Non-pigmented ciliary epithelial cell (primary cell): ENCODE measurements at regions not wholly inside any gene's neighbourhood (a gene's known extent, or its start where the extent isn't known, plus 50 kb on each side); places are given as distances from the start of the nearest gene placed in this dataset.
A peak's percentile ranks its signal among the peaks of the same experiment; 100 is the strongest.

ENCODE experiments used
- DNase-seq: peaks from one replicate; pipeline ENCODE4 v3.0.0-alpha.2; 2010; ENCODE audit warnings: low read depth

DNA sequence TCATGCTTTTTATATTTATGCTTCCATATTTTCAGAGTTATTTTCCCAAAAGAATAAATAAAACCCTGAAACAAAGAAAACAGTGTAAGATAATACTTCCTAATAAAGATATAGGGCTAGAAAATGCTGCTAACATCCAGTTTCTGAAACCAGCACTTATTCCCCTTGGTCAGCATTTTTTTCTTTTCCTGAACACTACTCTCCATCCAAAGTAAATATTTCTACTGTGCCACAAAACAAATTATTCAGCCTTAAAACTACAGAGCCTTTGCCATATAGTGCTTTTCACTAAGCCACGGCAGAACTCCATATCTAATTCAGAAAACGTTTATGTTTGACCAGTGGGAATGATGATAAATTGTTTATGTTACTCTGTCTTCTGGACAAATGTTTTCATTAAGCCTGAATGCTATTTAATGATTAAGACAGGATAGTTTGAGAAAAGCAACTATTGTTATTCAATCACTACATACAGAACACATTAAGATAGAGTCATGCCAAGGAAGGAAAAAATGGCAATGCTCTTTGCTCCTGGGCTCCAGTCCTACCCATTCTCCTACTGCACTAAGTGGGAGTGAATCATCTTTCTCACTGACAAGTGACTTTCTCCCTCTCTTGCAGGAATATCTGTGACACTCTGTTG, 723.9 kb downstream of the FAT4 start:
- no peak for DNase-seq

DNA sequence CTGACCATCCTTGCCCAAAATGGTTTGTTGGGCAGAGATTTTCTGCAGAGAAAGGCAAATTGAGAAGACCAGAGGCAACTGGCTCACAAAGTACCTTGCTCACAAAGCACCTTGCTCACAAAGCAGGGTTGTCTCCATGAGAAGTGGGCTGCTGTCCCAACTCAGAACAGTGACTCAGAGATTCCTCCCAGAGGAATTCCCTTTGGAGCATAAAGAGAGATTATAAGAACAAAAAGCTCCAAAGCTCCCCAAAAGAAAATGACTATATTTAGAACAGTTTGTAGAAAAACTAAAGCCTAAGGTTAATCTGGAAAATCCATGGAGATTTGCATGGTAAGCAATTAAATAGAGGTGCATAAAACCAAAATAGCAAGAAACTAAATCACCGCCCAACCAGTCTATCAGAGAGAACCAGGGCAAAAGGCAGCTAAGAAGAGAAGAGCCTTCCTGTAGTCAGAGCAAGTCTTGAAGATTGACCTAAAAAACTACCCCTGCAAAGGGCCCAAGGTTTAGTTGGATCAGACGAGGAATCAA, 731.4 kb downstream of the FAT4 start:
- no peak for DNase-seq

DNA sequence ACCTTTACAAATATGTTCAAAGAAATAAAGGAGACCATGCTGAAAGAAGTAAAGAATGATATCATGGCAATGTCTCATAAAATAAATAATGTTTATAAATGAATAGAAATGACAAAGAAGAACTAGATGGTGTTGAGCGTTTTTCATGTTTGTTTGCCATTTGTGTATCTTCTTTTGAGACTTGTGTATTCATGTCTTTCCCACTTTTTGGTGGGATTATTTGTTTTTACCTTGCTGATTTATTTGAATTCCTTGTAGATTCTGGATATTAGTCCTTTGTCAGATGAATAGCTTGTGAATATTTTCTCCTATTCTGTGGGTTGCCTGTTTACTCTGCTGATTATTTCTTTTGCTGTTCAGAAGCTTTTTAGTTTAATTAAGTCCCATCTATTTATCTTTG, 732.4 kb downstream of the FAT4 start:
- DNase-seq = no peak

DNA sequence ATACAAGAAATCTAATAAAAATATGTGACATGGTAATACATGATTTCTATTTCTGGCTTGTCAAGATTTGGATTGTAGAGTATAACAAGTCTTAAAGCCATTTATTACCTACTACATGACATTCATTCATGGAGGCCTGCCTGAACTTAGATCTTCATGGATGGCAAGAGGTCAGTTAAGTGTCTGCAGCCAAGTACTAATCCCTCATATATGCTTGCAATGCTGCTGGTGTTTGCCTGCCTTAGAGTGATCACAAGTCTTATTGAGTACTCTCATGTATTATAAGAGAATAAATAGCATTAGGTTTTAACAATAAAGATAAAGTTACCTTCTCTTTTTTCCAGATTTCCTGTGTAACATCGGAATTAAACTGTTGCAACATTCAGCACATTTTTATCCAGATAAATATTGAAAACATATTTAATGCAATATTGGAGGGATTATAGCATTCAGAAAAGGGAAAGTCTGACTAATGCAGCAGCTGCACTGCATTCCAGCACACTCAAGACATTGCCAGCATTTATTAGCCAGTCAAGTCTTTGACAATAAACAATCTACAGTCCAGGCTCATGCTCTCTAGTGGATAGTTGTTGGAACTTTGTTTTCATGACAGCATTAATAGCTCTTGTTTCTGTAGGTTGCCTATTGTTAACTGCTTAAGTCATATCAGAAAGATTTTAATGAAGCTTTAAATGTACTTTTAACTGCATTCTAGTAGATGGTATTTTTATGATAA, 737.1 kb downstream of the FAT4 start:
- peak; percentile 76 for DNase-seq

DNA sequence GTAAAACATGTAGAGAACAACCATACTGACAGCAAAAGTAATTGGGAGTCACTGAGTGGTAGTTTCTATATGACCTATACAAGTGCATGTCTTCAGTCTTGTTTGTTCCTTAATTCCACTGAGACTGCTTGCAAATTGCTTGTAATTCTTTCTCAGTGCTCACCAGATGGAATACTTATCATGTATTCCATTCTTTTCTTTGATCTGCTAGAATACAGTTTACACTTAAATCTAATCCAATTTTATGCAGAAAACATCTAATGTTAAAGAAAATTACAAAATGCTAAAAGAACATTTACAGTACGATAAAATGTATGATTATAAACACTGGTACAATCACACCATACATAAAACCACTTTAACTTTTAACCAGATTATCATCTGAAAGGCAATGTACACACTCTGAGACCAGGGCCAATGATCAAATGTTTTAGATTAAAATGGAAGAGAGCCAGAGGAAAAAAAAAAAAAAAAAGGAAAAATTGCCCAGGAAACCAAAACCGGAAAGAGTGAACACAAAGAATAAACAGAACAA, 741.4 kb downstream of the FAT4 start:
- no peak for DNase-seq

DNA sequence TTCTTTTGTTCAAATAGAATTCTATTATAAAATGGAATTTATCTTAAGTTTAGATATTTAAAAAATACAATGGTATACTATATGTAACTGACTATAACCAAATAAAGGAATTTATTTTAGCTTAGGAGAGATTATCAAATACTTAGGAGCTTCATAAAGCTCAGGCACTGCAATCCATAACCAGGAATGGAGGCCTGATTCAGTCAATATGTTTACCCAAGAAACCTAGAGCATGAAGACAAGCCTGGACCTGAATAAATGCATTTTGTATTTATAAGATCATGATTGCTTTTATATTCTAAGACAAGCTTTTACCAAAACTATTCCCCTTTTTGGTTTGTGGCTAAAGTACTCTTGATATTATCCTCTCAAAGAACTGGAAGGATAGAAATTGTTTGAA, 742.6 kb downstream of the FAT4 start:
- DNase-seq = no peak

DNA sequence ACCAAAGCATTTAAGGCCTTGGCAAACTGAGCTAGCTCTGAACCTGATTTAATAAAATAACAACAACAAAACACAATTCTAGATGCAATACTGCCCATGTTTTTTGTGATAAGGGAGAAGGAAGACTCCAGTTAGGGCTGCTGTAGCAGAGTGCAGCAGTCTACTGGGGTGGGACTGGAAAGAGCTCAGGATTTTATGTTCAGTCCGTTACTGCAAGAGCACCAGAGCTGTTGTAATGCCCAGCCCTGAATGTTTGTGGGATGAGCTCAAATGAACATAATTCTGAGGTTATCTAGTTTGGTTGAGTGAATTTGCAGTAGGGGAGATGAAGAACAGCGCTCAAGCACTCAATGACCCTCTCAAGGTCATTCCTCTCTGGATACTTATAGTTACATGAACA, 743.8 kb downstream of the FAT4 start:
- no peak for DNase-seq

DNA sequence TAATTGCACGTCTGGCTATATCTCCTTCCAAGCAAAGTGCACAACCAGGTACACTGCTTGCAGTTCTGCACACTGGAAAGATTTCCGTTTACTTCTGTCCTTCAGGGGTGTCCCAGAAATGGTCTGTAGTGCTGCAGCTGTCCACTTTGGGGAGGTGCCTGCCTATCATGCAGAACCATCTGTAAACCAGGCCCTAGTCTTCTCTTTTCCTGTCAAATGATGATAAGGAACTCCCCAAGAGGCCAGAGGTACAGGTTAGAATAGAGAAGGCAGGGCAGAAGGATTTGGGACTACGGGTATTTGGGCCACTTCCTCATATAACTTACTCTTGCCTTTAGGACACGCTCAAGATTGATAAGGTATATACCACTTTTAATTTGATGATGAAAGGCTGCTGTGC, 746.9 kb downstream of the FAT4 start:
- DNase-seq = no peak

DNA sequence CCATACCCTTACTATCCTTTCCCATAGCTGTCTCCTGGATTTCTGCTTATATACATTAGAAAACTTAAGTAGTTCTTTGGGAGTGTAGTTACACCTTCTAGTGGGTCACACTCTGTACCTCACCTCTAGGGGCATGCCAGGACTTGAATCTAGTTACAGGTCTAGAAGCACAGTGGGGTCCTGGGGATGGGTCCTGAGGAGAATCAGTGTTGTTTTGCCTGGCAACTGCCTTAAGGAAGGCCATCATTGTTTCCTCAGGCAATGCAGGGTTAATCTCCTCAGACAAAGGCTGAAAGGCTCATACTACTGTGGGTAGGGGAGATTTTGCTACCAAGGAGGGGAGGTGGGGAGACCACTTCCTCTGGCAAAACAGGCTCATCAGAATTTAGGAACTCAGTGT, 750.3 kb downstream of the FAT4 start:
- DNase-seq = no peak

DNA sequence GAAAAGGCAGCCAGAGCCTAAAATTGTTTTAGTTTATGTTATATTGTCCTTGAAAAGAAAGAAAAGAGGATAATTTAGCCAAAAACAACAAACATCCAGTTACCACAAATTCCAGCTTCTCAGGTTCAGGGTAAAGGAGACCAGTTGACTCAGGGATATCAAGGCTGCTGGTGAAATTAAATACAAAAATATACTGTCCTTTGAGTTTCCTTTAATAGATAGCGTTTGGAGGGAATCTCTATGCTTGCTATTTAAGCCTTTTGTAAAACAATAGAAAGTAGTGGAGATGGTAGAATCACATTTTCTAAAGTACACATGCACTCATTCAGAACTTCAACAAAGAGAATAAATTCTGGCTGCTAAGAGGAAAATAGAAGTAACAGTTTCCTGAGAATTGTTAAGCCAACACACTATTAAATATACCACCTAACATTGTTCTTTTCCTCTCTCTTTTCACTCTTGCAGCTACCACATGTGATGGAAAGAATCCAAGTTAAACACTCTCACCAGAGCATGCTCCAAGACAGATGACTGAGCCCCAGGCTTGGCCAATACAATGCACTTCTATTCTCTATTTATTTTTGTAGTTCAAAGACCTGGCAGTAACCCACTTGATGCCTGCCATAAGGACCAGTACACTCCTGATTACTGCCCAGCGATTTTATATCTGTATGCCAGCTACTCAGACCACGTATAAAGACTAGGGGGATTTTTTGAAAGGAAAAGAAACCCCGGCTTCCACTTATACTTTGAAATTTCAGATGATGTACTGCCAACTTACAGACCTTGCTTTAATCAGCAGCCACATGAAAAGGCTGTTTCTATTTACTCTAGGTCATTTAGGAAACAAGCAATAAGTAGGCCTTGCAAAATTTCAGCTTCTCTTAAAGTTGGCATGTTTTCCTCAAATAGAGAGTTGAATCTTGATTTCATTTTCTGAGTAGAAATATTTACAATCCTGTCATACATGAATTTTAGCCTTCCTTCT, 756.9 kb downstream of the FAT4 start:
- DNase-seq = peak; percentile 49

DNA sequence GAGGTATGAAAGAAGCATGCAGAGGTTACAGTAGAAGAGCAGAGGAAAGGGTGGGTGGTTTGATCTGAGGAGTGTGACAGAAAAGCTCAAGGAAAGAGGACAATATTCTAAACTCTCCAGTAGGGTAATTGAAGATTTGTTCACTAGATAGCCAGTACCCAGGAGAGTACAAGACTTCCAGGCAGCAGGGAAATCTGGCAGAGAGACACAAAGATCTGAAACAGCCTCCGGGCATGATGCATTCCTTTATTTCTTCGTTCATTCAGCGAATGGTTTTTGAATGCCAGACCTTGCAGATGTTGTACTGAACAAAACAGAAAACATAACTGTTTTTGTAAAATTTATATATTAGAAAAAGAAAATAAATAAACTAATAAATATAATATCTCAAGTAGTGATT, 766.6 kb downstream of the FAT4 start:
- DNase-seq = no peak

DNA sequence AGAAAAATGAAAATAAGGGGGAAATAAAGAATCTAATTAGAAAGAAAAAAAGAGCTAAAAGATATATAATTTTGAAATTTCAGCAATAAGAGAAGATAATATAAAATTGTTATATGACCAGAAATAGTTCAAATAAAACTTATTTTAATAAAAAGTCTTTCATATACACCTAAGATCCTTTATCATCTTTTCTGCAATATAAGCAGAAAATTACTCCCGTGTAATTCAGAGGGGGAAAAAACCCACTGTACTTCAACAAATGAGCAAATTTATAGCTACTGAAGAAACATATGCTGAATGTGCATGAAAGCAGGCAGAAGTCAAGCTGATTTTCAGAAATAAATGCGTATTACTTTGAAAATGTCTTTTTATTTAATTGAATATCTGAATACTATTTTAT, 771.3 kb downstream of the FAT4 start:
- DNase-seq = no peak

DNA sequence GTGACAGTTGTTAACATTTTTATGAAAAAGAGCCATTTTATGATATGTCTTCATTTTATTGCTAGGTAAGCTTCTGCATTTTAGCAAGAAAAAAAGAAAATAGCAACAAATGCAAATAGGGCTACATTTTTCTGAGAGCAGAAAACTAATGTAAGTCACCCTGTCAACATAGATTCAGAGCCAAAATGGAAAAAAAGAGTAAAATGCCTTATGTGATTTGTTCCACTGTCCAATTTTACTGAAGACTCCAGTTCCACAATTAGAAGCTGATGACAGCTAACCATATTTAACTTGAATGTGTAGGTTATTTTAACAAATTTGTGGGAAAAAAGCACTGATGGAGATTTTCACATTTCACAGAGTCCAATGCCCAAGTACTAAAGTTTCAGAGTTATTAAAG, 772.3 kb downstream of the FAT4 start:
- no peak for DNase-seq

DNA sequence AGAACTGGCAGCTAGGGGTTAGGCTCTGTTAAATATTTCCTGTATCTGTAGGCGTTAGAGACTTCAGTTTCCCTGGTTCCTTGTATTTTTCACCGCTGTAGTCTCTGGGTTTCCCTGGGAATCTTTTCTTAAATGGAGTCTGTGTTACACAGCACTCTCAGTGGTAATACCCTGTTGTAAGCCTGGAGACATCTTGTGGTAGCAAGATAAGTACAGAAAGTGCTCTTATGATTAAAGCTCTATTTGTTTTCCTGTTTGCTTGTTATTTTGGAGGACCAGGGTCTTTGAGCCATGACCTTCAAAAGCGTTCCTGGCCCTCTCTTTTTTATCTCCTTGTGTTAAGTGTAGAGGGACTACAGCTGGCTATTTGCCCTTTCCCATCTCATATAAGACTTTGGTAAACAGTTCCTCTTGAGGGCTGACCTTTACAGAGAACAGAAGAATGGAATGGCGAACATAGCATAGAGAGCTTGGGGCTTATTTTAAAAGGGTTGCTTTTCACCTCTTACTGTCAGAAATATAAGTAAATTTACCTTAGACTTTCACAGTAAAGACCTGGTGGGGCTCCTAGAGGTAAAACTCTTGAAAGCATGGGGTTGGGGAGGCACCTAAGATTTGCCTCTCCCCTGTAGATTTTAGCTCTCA, 782.5 kb downstream of the FAT4 start:
- DNase-seq = no peak

DNA sequence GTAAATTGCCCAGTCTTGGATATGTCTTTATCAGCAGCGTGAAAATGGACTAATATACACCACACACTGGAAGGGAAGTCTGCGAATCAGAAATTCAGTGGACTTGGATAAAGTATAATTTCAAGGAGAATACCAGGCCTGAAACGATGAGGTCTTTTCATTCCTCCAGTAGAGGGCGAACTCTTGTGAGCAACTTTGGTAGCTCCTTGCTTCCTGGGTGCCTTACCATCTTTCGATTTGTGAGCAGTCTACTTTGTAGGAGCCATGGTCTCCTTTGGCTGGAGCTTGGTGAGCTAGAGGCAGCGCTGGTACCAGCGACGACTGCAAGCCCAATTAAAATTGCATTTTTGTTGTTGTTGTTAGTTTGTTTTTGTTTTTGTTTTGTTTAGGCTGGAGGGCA, 791.9 kb downstream of the FAT4 start:
- DNase-seq = no peak

DNA sequence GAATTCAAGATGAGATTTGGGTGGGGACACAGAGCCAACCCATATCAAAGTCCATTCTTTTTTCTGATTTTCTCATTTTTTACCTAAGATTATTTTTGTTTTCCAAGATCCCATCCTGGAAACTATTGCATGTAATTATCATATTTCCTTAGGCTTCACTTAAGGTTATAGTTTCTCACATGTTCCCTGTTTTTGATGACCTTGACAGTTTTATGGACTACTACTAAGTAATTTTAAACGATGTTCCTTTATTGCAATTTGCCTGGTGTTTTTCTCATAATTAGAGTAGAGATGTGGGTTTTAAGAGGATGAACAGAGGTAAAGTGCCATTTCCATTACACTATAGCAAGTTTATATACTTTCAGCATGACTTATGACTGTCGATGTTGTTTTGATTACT, 795.1 kb downstream of the FAT4 start:
- DNase-seq = no peak

DNA sequence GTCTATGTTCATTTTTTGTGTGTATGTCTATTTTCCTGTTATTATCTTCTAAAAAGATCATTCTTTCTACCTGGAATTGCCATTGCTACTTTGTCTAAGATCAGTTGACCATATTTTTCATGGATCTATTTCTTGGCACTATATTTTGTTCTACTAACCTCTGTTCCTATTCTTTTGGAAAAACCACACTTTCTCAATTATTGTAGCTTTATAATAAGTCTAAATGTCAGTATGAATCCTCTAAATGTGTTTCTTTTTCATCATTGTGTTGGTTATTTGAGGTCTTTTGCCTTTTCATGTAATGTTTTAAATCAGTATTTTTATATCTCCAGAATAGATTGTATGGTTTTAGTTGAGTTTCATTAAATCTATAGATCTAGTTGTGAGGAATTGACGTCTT, 798.3 kb downstream of the FAT4 start:
- no peak for DNase-seq

DNA sequence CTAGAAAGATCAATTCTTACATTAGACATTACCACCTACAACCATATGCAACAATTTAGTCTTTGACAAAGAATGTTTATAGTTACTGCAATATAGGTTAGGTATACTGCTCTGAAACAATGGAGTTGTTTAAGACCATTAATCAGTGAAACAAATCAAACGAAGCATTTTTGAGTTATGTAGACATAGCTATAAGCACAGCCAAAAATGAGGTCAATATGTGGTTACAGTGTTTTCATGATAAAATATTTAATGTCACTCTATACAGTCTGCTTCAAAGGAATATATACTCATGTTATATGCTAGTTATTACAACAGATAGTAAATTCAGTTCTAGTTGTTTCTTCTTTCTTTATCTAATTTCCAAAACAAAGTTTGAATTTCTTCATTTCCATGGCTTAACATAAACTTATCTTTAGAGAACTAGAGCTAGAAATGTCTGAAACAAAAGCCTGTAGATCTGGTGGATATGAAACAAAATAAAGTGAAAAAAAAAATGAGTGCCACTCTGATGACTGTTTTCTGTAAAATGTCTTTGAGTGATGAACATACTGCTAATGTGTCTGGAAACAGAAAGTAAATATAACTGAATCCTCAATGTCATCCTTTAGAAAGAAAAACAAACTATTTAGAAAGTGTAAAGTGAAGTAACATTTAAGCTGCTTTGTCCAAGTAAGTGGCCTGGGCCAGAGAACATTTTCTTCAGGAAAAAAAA, 809.0 kb downstream of the FAT4 start:
- DNase-seq = no peak

DNA sequence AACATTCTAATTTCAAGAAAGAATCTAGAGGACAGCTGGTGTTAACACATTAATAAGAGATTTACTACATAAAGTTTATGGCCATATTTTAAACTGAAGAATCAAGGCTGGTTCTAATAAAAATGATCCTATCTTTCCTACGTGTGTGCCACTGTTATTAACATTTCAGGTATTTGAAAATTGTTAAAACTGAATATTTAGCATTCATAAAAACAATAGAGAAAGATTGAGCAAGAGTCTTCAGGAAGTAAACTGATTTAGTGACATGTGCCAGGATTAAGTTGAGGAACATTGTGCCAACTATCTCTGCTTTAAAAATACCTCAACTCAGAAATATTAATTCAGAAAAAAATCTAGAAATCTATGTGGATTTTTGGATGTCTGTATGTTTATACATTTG, 810.1 kb downstream of the FAT4 start:
- no peak for DNase-seq

DNA sequence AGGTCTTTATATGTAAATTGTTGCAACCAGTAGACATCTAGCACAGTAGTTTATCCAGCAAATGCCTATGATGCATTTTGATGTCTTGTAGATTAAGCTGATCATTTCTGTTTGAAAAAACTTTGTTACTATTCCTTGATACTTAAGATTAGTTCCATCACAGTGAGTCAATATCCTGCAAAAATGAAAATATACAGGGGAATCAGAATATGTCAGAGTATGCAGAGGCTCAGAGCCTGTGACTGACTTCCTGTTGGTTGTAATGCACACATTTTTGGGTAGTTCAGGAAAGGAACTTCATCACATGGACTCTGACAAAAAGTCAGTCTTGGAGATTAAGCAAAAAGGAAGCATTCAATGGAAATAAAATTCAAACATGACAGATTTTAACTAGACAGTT, 815.5 kb downstream of the FAT4 start:
- no peak for DNase-seq
